Stomach (tissue), 4 donors: ENCODE measurements at regions not wholly inside any gene's neighbourhood (a gene's known extent, or its start where the extent isn't known, plus 50 kb on each side); places are given as distances from the start of the nearest gene placed in this dataset.

Source experiments
- POLR2AphosphoS5 ChIP-seq, 3 donors: sonication (generic); formaldehyde crosslinking; IDR thresholded peaks; one replicate each; pipeline ENCODE4 v1.6.1; 2016; ENCODE audit warnings: antibody characterized with exemption in 3 of 3
- TF ChIP-seq, protein P1 (sequence below), 7 experiments: fragments of 450-650 bp in 4 of 7; fragments of 200-600 bp in 3 of 7; sonication (generic) in 3 of 7; IDR thresholded peaks; one replicate each; pipeline ENCODE4 v1.5.1; 2016 to 2019; ENCODE audit warnings: antibody characterized with exemption in 7 of 7, control low read depth in 2 of 7, mild to moderate bottlenecking in 1 of 7

DNA sequence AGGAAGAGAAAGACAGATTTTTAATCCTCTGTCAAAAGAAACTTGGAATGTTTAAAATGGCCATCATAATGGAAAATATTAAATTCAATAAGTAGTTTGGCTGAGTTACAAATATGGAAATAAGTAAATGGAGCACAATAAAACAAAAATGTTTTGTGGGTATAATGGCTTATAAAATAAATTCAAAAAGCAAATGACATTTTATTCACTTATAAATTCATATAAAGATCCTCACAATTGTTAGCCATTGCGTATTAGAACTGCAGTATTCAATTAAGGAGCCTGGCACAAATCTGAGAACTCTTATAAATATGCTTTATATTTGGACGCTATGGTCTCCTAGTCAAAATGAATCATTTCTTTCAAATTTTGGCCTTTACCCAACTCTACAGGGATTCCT is 339.0 kb upstream of the PABPC4L start:
- TF ChIP-seq, protein P1, sequence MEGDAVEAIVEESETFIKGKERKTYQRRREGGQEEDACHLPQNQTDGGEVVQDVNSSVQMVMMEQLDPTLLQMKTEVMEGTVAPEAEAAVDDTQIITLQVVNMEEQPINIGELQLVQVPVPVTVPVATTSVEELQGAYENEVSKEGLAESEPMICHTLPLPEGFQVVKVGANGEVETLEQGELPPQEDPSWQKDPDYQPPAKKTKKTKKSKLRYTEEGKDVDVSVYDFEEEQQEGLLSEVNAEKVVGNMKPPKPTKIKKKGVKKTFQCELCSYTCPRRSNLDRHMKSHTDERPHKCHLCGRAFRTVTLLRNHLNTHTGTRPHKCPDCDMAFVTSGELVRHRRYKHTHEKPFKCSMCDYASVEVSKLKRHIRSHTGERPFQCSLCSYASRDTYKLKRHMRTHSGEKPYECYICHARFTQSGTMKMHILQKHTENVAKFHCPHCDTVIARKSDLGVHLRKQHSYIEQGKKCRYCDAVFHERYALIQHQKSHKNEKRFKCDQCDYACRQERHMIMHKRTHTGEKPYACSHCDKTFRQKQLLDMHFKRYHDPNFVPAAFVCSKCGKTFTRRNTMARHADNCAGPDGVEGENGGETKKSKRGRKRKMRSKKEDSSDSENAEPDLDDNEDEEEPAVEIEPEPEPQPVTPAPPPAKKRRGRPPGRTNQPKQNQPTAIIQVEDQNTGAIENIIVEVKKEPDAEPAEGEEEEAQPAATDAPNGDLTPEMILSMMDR (IDR thresholded peaks at IDR 0.05) = no peak
- TF ChIP-seq POLR2AphosphoS5 (IDR thresholded peaks at IDR 0.05) = no peak
